ENCODE measurements at regions not wholly inside any gene's neighbourhood (a gene's known extent, or its start where the extent isn't known, plus 50 kb on each side); places are given as distances from the start of the nearest gene placed in this dataset.
A peak's percentile ranks its signal among the peaks of the same experiment; 100 is the strongest.

- Mint-ChIP-seq H3K9me3 (no peaks in the 10 kb centered on the region), H3K27me3 (no peaks in the 10 kb centered on the region), H3K4me3 (no peak overlapping the region), H3K4me1 (ENCODE audit: low read depth) (peaks cover 11% of the 10 kb centered on the region), H3K27ac (no peak overlapping the region), H3K36me3 (no peaks in the 10 kb centered on the region)
- intact Hi-C loops (cut with micrococcal nuclease): no loop called here
- ChIA-PET CTCF (no interaction called here), POLR2A (no interaction called here)
- DNase-seq: no peak
Observed at GRCh38 chr13:50711131-50711815, 132.2 kb downstream of the DLEU7 start.

DNA sequence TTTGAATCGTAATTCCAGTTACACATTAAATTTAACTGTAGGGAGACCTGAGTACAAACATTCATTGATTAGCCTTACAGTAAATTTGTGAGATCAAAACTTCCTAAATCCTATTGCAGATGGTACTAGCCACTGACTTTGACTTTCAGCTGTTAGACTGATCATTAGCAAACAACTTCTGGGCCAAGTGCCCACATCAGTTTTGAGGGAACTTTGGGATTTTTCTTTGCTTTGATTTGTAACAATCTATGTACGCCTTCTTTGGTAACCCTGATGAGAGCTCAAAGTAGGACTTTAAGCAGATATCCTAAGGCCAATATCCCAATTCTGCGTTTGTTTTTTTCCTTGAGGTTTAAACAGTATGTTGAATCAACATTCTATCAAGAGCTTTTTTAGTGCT, 131.5 kb downstream of the DLEU7 start:
- CTCF ChIA-PET: no interaction called here
- intact Hi-C loops (cut with micrococcal nuclease): no loop called here
- H3K36me3 Mint-ChIP-seq: no peaks in the 10 kb centered on the region
- no peak overlapping the region for H3K27ac Mint-ChIP-seq
- H3K4me1 Mint-ChIP-seq (ENCODE audit: low read depth): peaks cover 11% of the 10 kb centered on the region
- no peak overlapping the region for H3K4me3 Mint-ChIP-seq
- DNase-seq: no peak
- POLR2A ChIA-PET: no interaction called here
- no peaks in the 10 kb centered on the region for H3K27me3 Mint-ChIP-seq
- no peaks in the 10 kb centered on the region for H3K9me3 Mint-ChIP-seq

DNA sequence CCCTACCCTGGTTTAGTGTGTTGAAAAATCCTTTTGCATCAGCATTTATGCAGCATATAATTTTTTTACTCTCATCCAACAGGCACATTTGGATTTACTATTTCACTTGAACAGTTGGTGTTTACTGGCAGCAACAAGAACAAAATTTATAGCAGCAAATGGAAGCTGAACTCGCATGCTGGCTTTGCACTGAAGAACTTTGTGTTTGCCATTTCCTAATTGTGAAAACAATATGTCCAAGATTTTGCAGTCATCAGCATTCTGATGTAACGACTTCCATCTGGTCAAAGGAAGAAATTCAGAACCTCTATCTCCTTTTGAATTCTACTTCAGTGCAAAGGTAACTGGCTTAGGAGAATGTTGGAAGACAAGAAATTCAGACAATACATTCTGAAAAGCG, 131.0 kb downstream of the DLEU7 start:
- no peak overlapping the region for H3K27ac Mint-ChIP-seq
- intact Hi-C loops (cut with micrococcal nuclease): no loop called here

GRCh38 chr13:50712881-50713280, 130.6 kb downstream of the DLEU7 start:
- intact Hi-C loops (cut with micrococcal nuclease): no loop called here
- CTCF ChIA-PET: no interaction called here
- POLR2A ChIA-PET: no interaction called here
- Mint-ChIP-seq H3K4me3 (no peak overlapping the region), H3K9me3 (no peaks in the 10 kb centered on the region), H3K27me3 (no peaks in the 10 kb centered on the region), H3K4me1 (ENCODE audit: low read depth) (peaks cover 11% of the 10 kb centered on the region), H3K27ac (no peak overlapping the region), H3K36me3 (no peaks in the 10 kb centered on the region)
- DNase-seq: no peak

More for the DNA sequence above, 131.0 kb downstream of the DLEU7 start:
- CTCF ChIA-PET: no interaction called here
- H3K4me3 Mint-ChIP-seq: no peak overlapping the region
- H3K4me1 Mint-ChIP-seq (ENCODE audit: low read depth): peaks cover 11% of the 10 kb centered on the region
- no peaks in the 10 kb centered on the region for H3K9me3 Mint-ChIP-seq
- no peak for DNase-seq
- no peaks in the 10 kb centered on the region for H3K36me3 Mint-ChIP-seq
- POLR2A ChIA-PET: no interaction called here
- no peaks in the 10 kb centered on the region for H3K27me3 Mint-ChIP-seq

- CTCF ChIA-PET: interaction anchor here (0.6 to 1.6 kb wide), 3 partner anchors 87 to 1208 kb away, joined by 3 to 4 read pairs (median 4); no protein-coding TSS in a partner anchor
- DNase-seq: peak; percentile 21
- H3K36me3 Mint-ChIP-seq: no peaks in the 10 kb centered on the region
- intact Hi-C loops (cut with micrococcal nuclease): no loop called here
- no peak overlapping the region for H3K27ac Mint-ChIP-seq
- no peaks in the 10 kb centered on the region for H3K27me3 Mint-ChIP-seq
- POLR2A ChIA-PET: no interaction called here
- H3K4me3 Mint-ChIP-seq: no peak overlapping the region
- H3K9me3 Mint-ChIP-seq: no peaks in the 10 kb centered on the region
- peaks cover 11% of the 10 kb centered on the region for H3K4me1 Mint-ChIP-seq (ENCODE audit: low read depth)
Observed at GRCh38 chr13:50713523-50714248, 129.8 kb downstream of the DLEU7 start.

- no peak for DNase-seq
- Mint-ChIP-seq H3K36me3 (no peaks in the 10 kb centered on the region), H3K27ac (no peak overlapping the region), H3K4me1 (ENCODE audit: low read depth) (peaks cover 11% of the 10 kb centered on the region), H3K4me3 (no peak overlapping the region), H3K9me3 (no peaks in the 10 kb centered on the region), H3K27me3 (no peaks in the 10 kb centered on the region)
- intact Hi-C loops (cut with micrococcal nuclease): no loop called here
- CTCF ChIA-PET: no interaction called here
- POLR2A ChIA-PET: interaction anchor here (0.6 kb wide), 1 partner anchor 13 kb away, joined by 3 read pairs; no protein-coding TSS in a partner anchor
Observed at GRCh38 chr13:50714891-50715290, 128.6 kb downstream of the DLEU7 start.

DNA sequence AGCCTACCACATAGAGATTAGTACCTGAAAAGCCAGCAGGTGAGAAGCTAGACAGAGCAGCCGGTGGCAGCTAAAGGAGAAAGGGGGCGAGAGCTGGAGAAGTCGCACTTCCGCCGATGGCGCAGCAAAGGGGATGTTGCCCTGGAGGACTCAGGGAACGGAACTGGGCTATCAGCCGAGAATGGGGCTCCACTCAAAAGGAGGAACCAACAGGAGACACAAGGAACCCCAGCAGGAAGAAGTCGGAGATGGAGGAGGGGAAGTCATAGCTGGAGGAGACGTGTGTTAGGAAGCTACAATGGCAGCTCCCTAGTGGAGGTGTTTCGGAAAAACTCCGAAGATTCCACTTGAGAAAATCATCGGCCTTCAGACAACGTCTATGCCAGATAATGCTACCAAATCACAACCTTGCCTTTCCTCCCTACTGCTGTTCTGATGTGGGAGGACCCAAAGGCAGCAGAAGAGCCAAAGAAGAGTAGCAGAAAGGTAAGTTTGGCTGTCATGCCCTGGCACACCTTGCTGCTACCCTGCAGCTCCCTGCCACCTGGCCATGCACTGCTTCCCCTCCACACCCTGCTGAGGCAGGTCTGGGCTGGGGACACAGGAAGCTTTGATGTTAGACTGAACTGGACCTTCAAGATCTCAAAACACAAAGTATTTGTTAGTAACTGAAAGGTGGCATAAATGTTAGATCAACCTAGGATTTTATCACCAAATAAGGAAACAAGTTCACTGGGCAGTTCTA, 127.9 kb downstream of the DLEU7 start:
- H3K4me3 Mint-ChIP-seq: no peak overlapping the region
- ChIA-PET CTCF (no interaction called here), POLR2A (no interaction called here)
- peaks cover 11% of the 10 kb centered on the region for H3K4me1 Mint-ChIP-seq (ENCODE audit: low read depth)
- H3K27ac Mint-ChIP-seq: no peak overlapping the region
- H3K36me3 Mint-ChIP-seq: no peaks in the 10 kb centered on the region
- intact Hi-C loops (cut with micrococcal nuclease): no loop called here
- H3K9me3 Mint-ChIP-seq: no peaks in the 10 kb centered on the region
- no peak for DNase-seq
- H3K27me3 Mint-ChIP-seq: no peaks in the 10 kb centered on the region

DNA sequence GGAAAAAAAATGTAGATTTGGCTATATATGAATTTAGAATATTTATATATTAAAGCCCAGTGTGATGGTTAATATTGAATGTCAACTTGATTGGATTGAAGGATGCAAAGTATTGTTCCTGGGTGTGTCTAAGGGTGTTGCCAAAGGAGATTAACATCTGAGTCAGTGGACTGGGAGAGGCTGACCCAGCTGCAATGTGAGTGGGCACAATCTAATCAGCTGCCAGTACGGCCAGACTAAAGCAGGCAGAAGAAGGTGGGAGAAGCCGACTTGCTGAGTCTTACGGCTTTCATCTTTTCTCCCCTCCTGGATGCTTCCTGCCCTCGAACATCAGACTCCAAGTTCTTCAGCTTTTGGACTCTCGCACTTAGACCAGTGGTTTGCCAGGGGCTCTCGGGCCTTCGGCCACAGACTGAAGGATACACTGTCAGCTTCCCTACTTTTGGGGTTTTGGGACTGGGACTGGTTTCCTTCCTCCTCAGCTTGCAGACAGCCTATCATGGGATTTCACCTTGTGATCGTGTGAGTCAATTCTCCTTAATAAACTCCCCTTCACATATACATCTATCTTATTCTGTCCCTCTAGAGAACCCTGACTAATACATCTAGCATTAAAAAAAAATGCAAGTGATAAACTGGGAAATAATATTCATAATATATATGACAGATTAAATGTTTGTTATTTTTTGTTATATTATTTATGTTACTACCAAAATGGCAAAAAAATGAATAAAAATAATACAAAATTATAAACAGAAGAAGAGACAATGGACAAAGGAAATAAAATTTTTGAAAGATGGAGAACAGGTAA, 122.4 kb downstream of the DLEU7 start:
- Mint-ChIP-seq H3K4me1 (ENCODE audit: low read depth) (no peaks in the 10 kb centered on the region), H3K9me3 (no peaks in the 10 kb centered on the region), H3K4me3 (no peak overlapping the region), H3K27ac (no peak overlapping the region), H3K36me3 (no peaks in the 10 kb centered on the region), H3K27me3 (no peaks in the 10 kb centered on the region)
- no peak for DNase-seq
- ChIA-PET POLR2A (no interaction called here), CTCF (no interaction called here)
- intact Hi-C loops (cut with micrococcal nuclease): no loop called here

- no peaks in the 10 kb centered on the region for H3K36me3 Mint-ChIP-seq
- no peaks in the 10 kb centered on the region for H3K27me3 Mint-ChIP-seq
- H3K9me3 Mint-ChIP-seq: no peaks in the 10 kb centered on the region
- CTCF ChIA-PET: no interaction called here
- DNase-seq: no peak
- intact Hi-C loops (cut with micrococcal nuclease): no loop called here
- H3K4me3 Mint-ChIP-seq: no peak overlapping the region
- POLR2A ChIA-PET: no interaction called here
- no peaks in the 10 kb centered on the region for H3K4me1 Mint-ChIP-seq (ENCODE audit: low read depth)
- no peak overlapping the region for H3K27ac Mint-ChIP-seq
Observed at GRCh38 chr13:50721672-50721992, 121.9 kb downstream of the DLEU7 start.

- POLR2A ChIA-PET: no interaction called here
Observed at GRCh38 chr13:50722440-50723125, 120.9 kb downstream of the DLEU7 start.

DNA sequence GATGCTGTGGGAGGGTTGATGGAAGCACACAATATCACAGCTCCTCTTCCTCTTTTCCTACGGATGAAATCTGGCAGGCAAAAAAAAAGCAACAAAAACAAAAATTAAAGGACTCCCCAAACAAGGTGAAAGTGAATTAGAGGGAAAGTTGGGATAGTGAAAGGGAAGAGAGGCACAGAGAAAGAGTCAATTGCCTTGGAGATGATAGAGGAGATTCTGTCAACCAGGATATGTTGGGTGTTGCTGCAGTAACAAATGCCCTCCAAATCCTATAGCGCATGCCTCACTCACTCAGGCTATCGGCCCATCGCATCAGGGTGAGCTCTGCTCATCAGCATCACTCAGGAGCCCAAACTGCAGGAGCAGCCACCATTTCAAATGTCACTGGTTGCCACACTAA, 119.1 kb downstream of the DLEU7 start:
- Mint-ChIP-seq H3K36me3 (no peaks in the 10 kb centered on the region), H3K9me3 (no peaks in the 10 kb centered on the region), H3K27me3 (no peaks in the 10 kb centered on the region), H3K27ac (no peak overlapping the region), H3K4me3 (no peak overlapping the region), H3K4me1 (ENCODE audit: low read depth) (no peaks in the 10 kb centered on the region)
- ChIA-PET POLR2A (no interaction called here), CTCF (no interaction called here)
- intact Hi-C loops (cut with micrococcal nuclease): no loop called here
- DNase-seq: no peak

More at GRCh38 chr13:50722440-50723125, 120.9 kb downstream of the DLEU7 start:
- Mint-ChIP-seq H3K27ac (no peak overlapping the region), H3K4me1 (ENCODE audit: low read depth) (no peaks in the 10 kb centered on the region), H3K27me3 (no peaks in the 10 kb centered on the region), H3K4me3 (no peak overlapping the region), H3K36me3 (no peaks in the 10 kb centered on the region), H3K9me3 (no peaks in the 10 kb centered on the region)
- DNase-seq: no peak
- intact Hi-C loops (cut with micrococcal nuclease): no loop called here
- CTCF ChIA-PET: no interaction called here

GRCh38 chr13:50724913-50725312, 118.6 kb downstream of the DLEU7 start:
- DNase-seq: no peak
- Mint-ChIP-seq H3K36me3 (no peaks in the 10 kb centered on the region), H3K4me3 (no peak overlapping the region), H3K4me1 (ENCODE audit: low read depth) (no peaks in the 10 kb centered on the region), H3K9me3 (peaks cover under 1% of the 10 kb centered on the region), H3K27ac (no peak overlapping the region), H3K27me3 (peaks cover under 1% of the 10 kb centered on the region)
- ChIA-PET POLR2A (no interaction called here), CTCF (no interaction called here)
- intact Hi-C loops (cut with micrococcal nuclease): no loop called here

Measured in activated CD4-positive, alpha-beta memory T cell treated with anti-CD3 and anti-CD28 coated beads for 36 hours (primary cell).